ENCODE measurements at regions not wholly inside any gene's neighbourhood (a gene's known extent, or its start where the extent isn't known, plus 50 kb on each side); places are given as distances from the start of the nearest gene placed in this dataset.
A peak's percentile ranks its signal among the peaks of the same experiment; 100 is the strongest.

GRCh38 chr14:46581036-46581671 is 70.4 kb downstream of the RPL10L start:
- TF ChIP-seq CTCF (IDR thresholded peaks at IDR 0.05) (peak in 4 of 6 experiments; percentile 29 to 68 (median 62)), POLR2A (IDR thresholded peaks at IDR 0.05) (no peak)

Data from Peyer's patch (tissue), 4 donors.